Ishikawa (cell line): ENCODE measurements at regions not wholly inside any gene's neighbourhood (a gene's known extent, or its start where the extent isn't known, plus 50 kb on each side); places are given as distances from the start of the nearest gene placed in this dataset.

ENCODE experiments used
- CEBPB ChIP-seq: IDR thresholded peaks from 2 replicates; pipeline ENCODE4 v1.6.1; 2012
- EGR1 ChIP-seq: IDR thresholded peaks from 2 replicates; pipeline ENCODE4 v1.6.1; 2012
- EP300 ChIP-seq: IDR thresholded peaks from 2 replicates; pipeline ENCODE4 v1.6.1; 2012; ENCODE audit warnings: borderline replicate concordance
- NFIC ChIP-seq: IDR thresholded peaks from 2 replicates; pipeline ENCODE4 v1.6.1; 2012
- RAD21 ChIP-seq: IDR thresholded peaks from 2 replicates; pipeline ENCODE4 v1.6.1; 2012; ENCODE audit warnings: low read depth
- TCF12 ChIP-seq: IDR thresholded peaks from 2 replicates; pipeline ENCODE4 v1.6.1; 2012; ENCODE audit warnings: low read depth
- YY1 ChIP-seq: IDR thresholded peaks from 2 replicates; pipeline ENCODE4 v1.6.1; 2012; ENCODE audit warnings: low read depth
- TF ChIP-seq, protein P1 (sequence below): IDR thresholded peaks from 2 replicates; pipeline ENCODE4 v1.6.1; 2012
- TF ChIP-seq, protein P2 (sequence below): IDR thresholded peaks from 2 replicates; pipeline ENCODE4 v1.6.1; 2012; ENCODE audit warnings: low read depth, mild to moderate bottlenecking
- TF ChIP-seq, protein P3 (sequence below): IDR thresholded peaks from 2 replicates; pipeline ENCODE4 v1.6.1; 2012

DNA sequence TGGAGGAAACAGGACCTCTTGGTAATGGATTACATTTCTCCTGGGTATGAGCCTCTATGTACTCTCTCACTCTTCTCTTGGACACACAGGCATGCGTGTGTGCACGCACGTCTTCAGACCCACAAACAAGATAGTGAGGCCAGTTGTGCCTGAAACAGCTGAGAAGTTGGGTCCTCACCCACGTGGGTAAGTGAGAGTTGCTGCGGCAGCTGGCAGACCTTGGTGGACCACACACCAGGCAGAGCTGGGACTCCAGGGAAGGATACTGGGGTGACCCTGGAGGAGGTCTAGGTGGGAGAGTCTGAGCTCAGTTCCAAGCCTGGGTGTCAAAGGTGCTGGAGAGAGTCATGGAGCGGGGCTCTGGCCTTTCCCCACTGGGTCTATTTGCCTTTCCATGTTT, 194.3 kb downstream of the HAUS1 start:
- TF ChIP-seq, protein P1, sequence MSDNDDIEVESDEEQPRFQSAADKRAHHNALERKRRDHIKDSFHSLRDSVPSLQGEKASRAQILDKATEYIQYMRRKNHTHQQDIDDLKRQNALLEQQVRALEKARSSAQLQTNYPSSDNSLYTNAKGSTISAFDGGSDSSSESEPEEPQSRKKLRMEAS = no peak
- TF ChIP-seq NFIC (no peak), YY1 (no peak), EP300 (no peak), RAD21 (no peak), EGR1 (no peak), CEBPB (no peak), TCF12 (no peak)
- TF ChIP-seq, protein P2, sequence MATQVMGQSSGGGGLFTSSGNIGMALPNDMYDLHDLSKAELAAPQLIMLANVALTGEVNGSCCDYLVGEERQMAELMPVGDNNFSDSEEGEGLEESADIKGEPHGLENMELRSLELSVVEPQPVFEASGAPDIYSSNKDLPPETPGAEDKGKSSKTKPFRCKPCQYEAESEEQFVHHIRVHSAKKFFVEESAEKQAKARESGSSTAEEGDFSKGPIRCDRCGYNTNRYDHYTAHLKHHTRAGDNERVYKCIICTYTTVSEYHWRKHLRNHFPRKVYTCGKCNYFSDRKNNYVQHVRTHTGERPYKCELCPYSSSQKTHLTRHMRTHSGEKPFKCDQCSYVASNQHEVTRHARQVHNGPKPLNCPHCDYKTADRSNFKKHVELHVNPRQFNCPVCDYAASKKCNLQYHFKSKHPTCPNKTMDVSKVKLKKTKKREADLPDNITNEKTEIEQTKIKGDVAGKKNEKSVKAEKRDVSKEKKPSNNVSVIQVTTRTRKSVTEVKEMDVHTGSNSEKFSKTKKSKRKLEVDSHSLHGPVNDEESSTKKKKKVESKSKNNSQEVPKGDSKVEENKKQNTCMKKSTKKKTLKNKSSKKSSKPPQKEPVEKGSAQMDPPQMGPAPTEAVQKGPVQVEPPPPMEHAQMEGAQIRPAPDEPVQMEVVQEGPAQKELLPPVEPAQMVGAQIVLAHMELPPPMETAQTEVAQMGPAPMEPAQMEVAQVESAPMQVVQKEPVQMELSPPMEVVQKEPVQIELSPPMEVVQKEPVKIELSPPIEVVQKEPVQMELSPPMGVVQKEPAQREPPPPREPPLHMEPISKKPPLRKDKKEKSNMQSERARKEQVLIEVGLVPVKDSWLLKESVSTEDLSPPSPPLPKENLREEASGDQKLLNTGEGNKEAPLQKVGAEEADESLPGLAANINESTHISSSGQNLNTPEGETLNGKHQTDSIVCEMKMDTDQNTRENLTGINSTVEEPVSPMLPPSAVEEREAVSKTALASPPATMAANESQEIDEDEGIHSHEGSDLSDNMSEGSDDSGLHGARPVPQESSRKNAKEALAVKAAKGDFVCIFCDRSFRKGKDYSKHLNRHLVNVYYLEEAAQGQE = no peak
- TF ChIP-seq, protein P3, sequence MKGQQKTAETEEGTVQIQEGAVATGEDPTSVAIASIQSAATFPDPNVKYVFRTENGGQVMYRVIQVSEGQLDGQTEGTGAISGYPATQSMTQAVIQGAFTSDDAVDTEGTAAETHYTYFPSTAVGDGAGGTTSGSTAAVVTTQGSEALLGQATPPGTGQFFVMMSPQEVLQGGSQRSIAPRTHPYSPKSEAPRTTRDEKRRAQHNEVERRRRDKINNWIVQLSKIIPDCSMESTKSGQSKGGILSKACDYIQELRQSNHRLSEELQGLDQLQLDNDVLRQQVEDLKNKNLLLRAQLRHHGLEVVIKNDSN = no peak
